PC-9 (cell line): ENCODE measurements at regions not wholly inside any gene's neighbourhood (a gene's known extent, or its start where the extent isn't known, plus 50 kb on each side); places are given as distances from the start of the nearest gene placed in this dataset.

ENCODE experiments used
- CTCF ChIP-seq: fragments of 200-600 bp; sonication (generic); conservative IDR thresholded peaks from 2 replicates; pipeline ENCODE4 v1.6.1; 2017; ENCODE audit warnings: mixed run types, antibody characterized with exemption, mild to moderate bottlenecking, moderate library complexity
- EZH2 ChIP-seq: fragments of 200-600 bp; sonication (generic); IDR thresholded peaks from 2 replicates; pipeline ENCODE4 v1.8.0; 2017; ENCODE audit warnings: antibody characterized with exemption, low read depth

DNA sequence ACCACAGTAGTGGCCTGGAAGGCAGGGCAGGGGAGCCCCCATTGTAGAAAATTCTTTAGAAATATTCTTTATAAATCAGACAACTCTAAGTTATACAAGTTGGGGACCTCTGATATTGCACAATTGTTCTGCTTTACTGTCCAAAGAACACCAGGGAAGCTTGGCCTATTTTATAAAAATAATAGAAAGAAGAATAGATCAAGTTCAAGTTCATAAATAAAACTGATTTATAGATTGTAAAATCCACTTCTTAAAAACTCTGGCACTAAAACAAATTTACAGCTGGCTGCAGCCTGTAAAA lies 55.0 kb upstream of the GALNT2 start:
- TF ChIP-seq CTCF (no peak), EZH2 (no peak)
